GM18861 (cell line): ENCODE measurements at regions not wholly inside any gene's neighbourhood (a gene's known extent, or its start where the extent isn't known, plus 50 kb on each side); places are given as distances from the start of the nearest gene placed in this dataset.

Experiments used
- ATAC-seq: cut with Tn5 transposase; IDR thresholded peaks from one replicate; pipeline ENCODE4 v1.9.1; 2021; ENCODE audit not compliant: unreplicated experiment

- no peak for ATAC-seq
Measured at GRCh38 chr11:15615398-15616096, 500.8 kb downstream of the INSC start.

- no peak for ATAC-seq
Measured at GRCh38 chr11:15616130-15617105, 501.7 kb downstream of the INSC start.

GRCh38 chr11:15617126-15617525 is 502.4 kb downstream of the INSC start:
- no peak for ATAC-seq

GRCh38 chr11:15618583-15619032 is 503.9 kb downstream of the INSC start:
- ATAC-seq: no peak

- no peak for ATAC-seq
Measured at GRCh38 chr11:15621565-15621964, 506.8 kb downstream of the INSC start.

GRCh38 chr11:15622231-15622890 is 507.6 kb downstream of the INSC start:
- no peak for ATAC-seq

- ATAC-seq: no peak
Measured at GRCh38 chr11:15624701-15625100, 510.0 kb downstream of the INSC start.

GRCh38 chr11:15625691-15626090 is 511.0 kb downstream of the INSC start:
- ATAC-seq: no peak

GRCh38 chr11:15627560-15627959 is 512.8 kb downstream of the INSC start:
- no peak for ATAC-seq

- peak; percentile 60 for ATAC-seq
Measured at GRCh38 chr11:15629690-15630321, 515.1 kb downstream of the INSC start.

- ATAC-seq: no peak
Measured at GRCh38 chr11:15630896-15631295, 516.2 kb downstream of the INSC start.

GRCh38 chr11:15635521-15635920 is 520.8 kb downstream of the INSC start:
- peak; percentile 82 for ATAC-seq

- ATAC-seq: no peak
Measured at GRCh38 chr11:15636521-15637089, 521.9 kb downstream of the INSC start.

GRCh38 chr11:15638386-15638787 is 523.7 kb downstream of the INSC start:
- no peak for ATAC-seq

GRCh38 chr11:15640318-15640717 is 525.6 kb downstream of the INSC start:
- ATAC-seq: no peak

- ATAC-seq: no peak
Measured at GRCh38 chr11:15641271-15642045, 526.7 kb downstream of the INSC start.

GRCh38 chr11:15645201-15645600 is 530.5 kb downstream of the INSC start:
- no peak for ATAC-seq

- ATAC-seq: peak; percentile 10
Measured at GRCh38 chr11:15649371-15650104, 534.8 kb downstream of the INSC start.
